HG03457 (cell line): ENCODE measurements at regions not wholly inside any gene's neighbourhood (a gene's known extent, or its start where the extent isn't known, plus 50 kb on each side); places are given as distances from the start of the nearest gene placed in this dataset.
"Not testable (repeated sequence)": the region's sequence is repeated elsewhere in the genome, so short reads cannot be mapped to it uniquely, and the experiment has no call there.

Experiments
- ATAC-seq: cut with Tn5 transposase; IDR thresholded peaks from one replicate; pipeline ENCODE4 v1.9.1; 2021; ENCODE audit warnings: moderate number of reproducible peaks; ENCODE audit not compliant: unreplicated experiment

GRCh38 chr1:8120693-8121260, 94.7 kb upstream of the ERRFI1 start:
- no peak for ATAC-seq

GRCh38 chr1:8118736-8119135, 92.6 kb upstream of the ERRFI1 start:
- not testable (repeated sequence) for ATAC-seq

GRCh38 chr1:8118031-8118451, 91.9 kb upstream of the ERRFI1 start:
- ATAC-seq = no peak

- ATAC-seq = no peak
Measured at GRCh38 chr1:8116894-8117264, 90.8 kb upstream of the ERRFI1 start.

- no peak for ATAC-seq
Measured at GRCh38 chr1:8115769-8116167, 89.7 kb upstream of the ERRFI1 start.

GRCh38 chr1:8115031-8115768, 89.1 kb upstream of the ERRFI1 start:
- ATAC-seq = no peak

- no peak for ATAC-seq
Measured at GRCh38 chr1:8113262-8114220, 87.4 kb upstream of the ERRFI1 start.

GRCh38 chr1:8112611-8113261, 86.6 kb upstream of the ERRFI1 start:
- no peak for ATAC-seq

- no peak for ATAC-seq
Measured at GRCh38 chr1:8111560-8111959, 85.5 kb upstream of the ERRFI1 start.

GRCh38 chr1:8109216-8109615, 83.1 kb upstream of the ERRFI1 start:
- no peak for ATAC-seq

GRCh38 chr1:8107897-8108296, 81.8 kb upstream of the ERRFI1 start:
- ATAC-seq = no peak

GRCh38 chr1:8104278-8105236, 78.4 kb upstream of the ERRFI1 start:
- ATAC-seq = no peak

- ATAC-seq = no peak
Measured at GRCh38 chr1:8097908-8098307, 71.8 kb upstream of the ERRFI1 start.

- peak; percentile 81 for ATAC-seq
Measured at GRCh38 chr1:8097077-8097799, 71.1 kb upstream of the ERRFI1 start.

GRCh38 chr1:8096105-8097011, 70.2 kb upstream of the ERRFI1 start:
- ATAC-seq = no peak

- ATAC-seq = no peak
Measured at GRCh38 chr1:8095584-8095983, 69.5 kb upstream of the ERRFI1 start.

- ATAC-seq = no peak
Measured at GRCh38 chr1:8094481-8095241, 68.6 kb upstream of the ERRFI1 start.
